Subcutaneous abdominal adipose tissue (tissue), 5 donors: ENCODE measurements at regions not wholly inside any gene's neighbourhood (a gene's known extent, or its start where the extent isn't known, plus 50 kb on each side); places are given as distances from the start of the nearest gene placed in this dataset.
"Not testable (repeated sequence)": the region's sequence is repeated elsewhere in the genome, so short reads cannot be mapped to it uniquely, and the experiment has no call there.

Source experiments
- H3K27ac ChIP-seq: one replicate; pipeline ENCODE4 v1.7.0; 2013; ENCODE audit warnings: low read depth, mild to moderate bottlenecking, inconsistent platforms, low read length, moderate library complexity
- H3K27me3 ChIP-seq, 5 donors: one replicate each; pipeline ENCODE4 v1.7.0; 2013; ENCODE audit warnings: low read length in 5 of 5, inconsistent platforms in 1 of 5; ENCODE audit not compliant: control insufficient read depth in 5 of 5, insufficient read depth in 4 of 5
- H3K36me3 ChIP-seq, 5 donors: one replicate each; pipeline ENCODE4 v1.7.0; 2013; ENCODE audit warnings: low read length in 5 of 5; ENCODE audit not compliant: control insufficient read depth in 5 of 5, insufficient read depth in 5 of 5
- H3K4me1 ChIP-seq, 5 donors: one replicate each; pipeline ENCODE4 v1.7.0; 2013; ENCODE audit warnings: low read length in 5 of 5, mild to moderate bottlenecking in 3 of 5, moderate library complexity in 1 of 5; ENCODE audit not compliant: control insufficient read depth in 5 of 5, insufficient read depth in 5 of 5
- H3K4me3 ChIP-seq, 5 donors: one replicate each; pipeline ENCODE4 v1.7.0; 2013; ENCODE audit warnings: low read length in 5 of 5, low read depth in 1 of 5
- H3K9ac ChIP-seq, 5 donors: one replicate each; pipeline ENCODE4 v1.7.0; 2013; ENCODE audit warnings: low read length in 5 of 5, mild to moderate bottlenecking in 4 of 5, moderate library complexity in 3 of 5
- H3K9me3 ChIP-seq, 5 donors: one replicate each; pipeline ENCODE4 v1.7.0; 2013; ENCODE audit warnings: low read length in 5 of 5; ENCODE audit not compliant: control insufficient read depth in 5 of 5
- donor health status: healthy.
- donor health status: healthy.
- donor health status: healthy.
- donor health status: healthy.
- donor health status: healthy.

GRCh38 chr2:239822146-239822831, 202.9 kb downstream of the NDUFA10 start:
- H3K4me3 ChIP-seq: no peak overlapping the region
- peaks cover 0 to 18% (median 6%) of the 10 kb centered on the region in 5 donors for H3K4me1 ChIP-seq
- H3K36me3 ChIP-seq: no peaks in the 10 kb centered on the region
- no peak overlapping the region for H3K9ac ChIP-seq
- no peak overlapping the region for H3K27ac ChIP-seq
- H3K27me3 ChIP-seq: peaks cover 0 to 13% (median 5%) of the 10 kb centered on the region in 5 donors
- H3K9me3 ChIP-seq: no peaks in the 10 kb centered on the region

- Histone ChIP-seq H3K27ac (no peak overlapping the region), H3K4me1 (peaks cover 0 to 18% (median 6%) of the 10 kb centered on the region in 5 donors), H3K9me3 (no peaks in the 10 kb centered on the region), H3K27me3 (peaks cover 0 to 9% (median 5%) of the 10 kb centered on the region in 5 donors), H3K9ac (no peak overlapping the region), H3K4me3 (no peak overlapping the region), H3K36me3 (no peaks in the 10 kb centered on the region)
These were observed 203.5 kb downstream of the NDUFA10 start for GRCh38 chr2:239821694-239822075.

- Histone ChIP-seq H3K4me1 (peaks cover 0 to 18% (median 7%) of the 10 kb centered on the region in 5 donors), H3K9me3 (no peaks in the 10 kb centered on the region), H3K4me3 (no peak overlapping the region), H3K27me3 (peaks cover 0 to 9% (median 5%) of the 10 kb centered on the region in 5 donors), H3K36me3 (no peaks in the 10 kb centered on the region), H3K27ac (no peak overlapping the region), H3K9ac (no peak overlapping the region)
These were observed 204.1 kb downstream of the NDUFA10 start for GRCh38 chr2:239820836-239821693.

- no peaks in the 10 kb centered on the region for H3K9me3 ChIP-seq
- H3K27ac ChIP-seq: no peak overlapping the region
- peaks cover 0 to 9% (median 5%) of the 10 kb centered on the region in 5 donors for H3K27me3 ChIP-seq
- no peaks in the 10 kb centered on the region for H3K36me3 ChIP-seq
- no peak overlapping the region for H3K9ac ChIP-seq
- peaks cover 5 to 25% (median 11%) of the 10 kb centered on the region in 5 donors for H3K4me1 ChIP-seq
- no peak overlapping the region for H3K4me3 ChIP-seq
These were observed 205.1 kb downstream of the NDUFA10 start for GRCh38 chr2:239819974-239820555.

- H3K36me3 ChIP-seq: no peaks in the 10 kb centered on the region
- H3K27me3 ChIP-seq: peaks cover 0 to 9% (median 5%) of the 10 kb centered on the region in 5 donors
- H3K9ac ChIP-seq: no peak overlapping the region
- no peaks in the 10 kb centered on the region for H3K9me3 ChIP-seq
- no peak overlapping the region for H3K4me3 ChIP-seq
- no peak overlapping the region for H3K27ac ChIP-seq
- H3K4me1 ChIP-seq: peaks cover 10 to 33% (median 19%) of the 10 kb centered on the region in 5 donors
These were observed 205.8 kb downstream of the NDUFA10 start for GRCh38 chr2:239819091-239819973.

GRCh38 chr2:239818531-239819011, 206.6 kb downstream of the NDUFA10 start:
- H3K36me3 ChIP-seq: no peaks in the 10 kb centered on the region
- no peak overlapping the region for H3K4me3 ChIP-seq
- peaks cover 16 to 40% (median 21%) of the 10 kb centered on the region in 5 donors for H3K4me1 ChIP-seq
- peaks cover 0 to 9% (median 5%) of the 10 kb centered on the region in 5 donors for H3K27me3 ChIP-seq
- no peaks in the 10 kb centered on the region for H3K9me3 ChIP-seq
- H3K27ac ChIP-seq: no peak overlapping the region
- H3K9ac ChIP-seq: no peak overlapping the region

GRCh38 chr2:239818086-239818485, 207.1 kb downstream of the NDUFA10 start:
- peaks cover 0 to 9% (median 5%) of the 10 kb centered on the region in 5 donors for H3K27me3 ChIP-seq
- no peaks in the 10 kb centered on the region for H3K36me3 ChIP-seq
- H3K4me1 ChIP-seq: peaks cover 17 to 45% (median 23%) of the 10 kb centered on the region in 5 donors
- no peak overlapping the region for H3K4me3 ChIP-seq
- no peak overlapping the region for H3K9ac ChIP-seq
- H3K27ac ChIP-seq: no peak overlapping the region
- no peaks in the 10 kb centered on the region for H3K9me3 ChIP-seq

GRCh38 chr2:239817468-239818031, 207.6 kb downstream of the NDUFA10 start:
- H3K36me3 ChIP-seq, H3K27ac ChIP-seq, H3K9me3 ChIP-seq, H3K9ac ChIP-seq, H3K27me3 ChIP-seq, H3K4me3 ChIP-seq: not testable (repeated sequence)
- H3K4me1 ChIP-seq: peaks cover 17 to 48% (median 25%) of the 10 kb centered on the region in 5 donors
